HG03575 (cell line): ENCODE measurements at regions not wholly inside any gene's neighbourhood (a gene's known extent, or its start where the extent isn't known, plus 50 kb on each side); places are given as distances from the start of the nearest gene placed in this dataset.

ENCODE experiments used
- ATAC-seq: cut with Tn5 transposase; IDR thresholded peaks from one replicate; pipeline ENCODE4 v1.9.1; 2021; ENCODE audit not compliant: unreplicated experiment, insufficient number of reproducible peaks, low FRiP score; ENCODE audit errors: extremely low read depth

DNA sequence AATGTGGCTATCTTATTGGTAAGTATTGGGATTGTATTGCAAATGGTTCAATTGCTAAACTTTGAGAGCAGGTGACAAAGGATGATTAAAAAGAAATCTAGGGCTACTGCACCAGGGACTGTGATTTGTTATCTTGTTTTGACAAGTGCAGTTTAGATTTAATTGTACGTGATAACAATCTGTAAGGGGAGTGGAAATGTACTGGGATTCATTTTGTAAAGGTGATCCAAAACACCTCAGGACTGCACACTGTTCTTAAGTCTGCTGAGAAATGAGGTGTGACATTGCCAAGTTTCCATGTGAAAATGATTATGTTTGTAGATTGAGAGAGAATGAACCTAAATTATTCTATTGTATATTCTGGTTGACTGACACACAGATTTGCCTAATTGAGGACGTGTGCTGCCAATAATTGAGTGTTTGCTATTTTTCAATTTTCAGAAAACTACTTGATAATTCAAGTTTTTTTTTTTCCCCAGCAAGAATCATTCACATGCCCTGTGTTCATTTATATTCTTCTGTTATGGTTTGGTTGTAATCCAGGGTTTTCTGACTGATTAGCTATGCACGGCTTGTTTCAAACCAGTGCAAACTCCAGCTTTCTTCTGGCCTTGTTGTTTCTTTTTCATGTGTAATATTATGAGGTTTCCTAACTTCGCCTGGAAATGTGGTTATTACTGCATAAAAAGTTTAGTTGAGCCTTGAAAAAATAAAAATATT lies 308.0 kb downstream of the OLFM4 start:
- no peak for ATAC-seq

DNA sequence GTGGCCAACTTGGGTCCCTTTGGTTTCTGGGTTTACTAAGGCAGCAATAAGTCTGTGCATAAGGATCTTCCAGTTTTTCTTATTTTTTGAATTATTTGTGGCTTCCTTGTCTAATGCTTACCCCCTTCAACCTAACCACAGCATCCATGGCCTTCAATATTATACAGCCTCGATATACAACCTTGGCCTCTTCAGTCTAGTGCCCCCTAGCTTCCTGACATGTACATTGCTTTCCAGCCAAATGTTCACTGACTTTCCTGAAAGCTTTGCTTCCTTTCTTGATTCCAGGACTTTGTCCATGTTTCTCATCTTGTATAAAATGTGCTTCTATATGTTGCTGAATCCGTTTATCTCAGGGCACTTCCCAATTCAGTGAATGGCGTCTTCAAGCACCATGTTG lies 310.1 kb downstream of the OLFM4 start:
- ATAC-seq, result no peak

DNA sequence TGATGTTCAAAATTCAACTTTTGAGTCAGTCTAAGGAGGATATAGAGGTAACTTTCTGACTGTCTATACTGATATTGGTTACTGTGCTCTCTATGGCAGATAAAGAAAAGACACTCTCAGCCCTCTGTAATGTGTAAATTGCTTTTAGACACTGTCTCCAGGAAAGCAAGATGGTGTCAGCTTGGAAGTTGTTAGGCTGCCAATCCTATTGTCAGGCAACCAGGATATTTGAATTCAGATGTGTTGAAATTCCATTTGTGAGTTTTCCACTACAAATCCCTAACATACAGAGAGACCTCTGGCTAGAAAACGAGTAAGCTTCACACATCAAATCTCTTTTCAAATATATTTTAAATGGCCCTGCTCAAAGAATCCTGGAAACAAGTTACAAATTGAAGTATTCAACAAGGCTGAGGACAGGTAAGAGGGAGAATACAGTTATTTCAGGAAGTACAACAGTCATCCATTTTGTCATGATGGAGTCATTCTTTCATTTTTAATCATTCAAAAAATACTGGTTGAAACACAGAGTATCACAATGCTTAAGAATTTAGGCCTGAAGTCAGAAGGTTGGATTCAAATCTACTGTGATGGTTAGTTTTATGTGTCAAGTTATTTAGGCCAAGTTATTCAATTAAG lies 312.0 kb downstream of the OLFM4 start:
- no peak for ATAC-seq

DNA sequence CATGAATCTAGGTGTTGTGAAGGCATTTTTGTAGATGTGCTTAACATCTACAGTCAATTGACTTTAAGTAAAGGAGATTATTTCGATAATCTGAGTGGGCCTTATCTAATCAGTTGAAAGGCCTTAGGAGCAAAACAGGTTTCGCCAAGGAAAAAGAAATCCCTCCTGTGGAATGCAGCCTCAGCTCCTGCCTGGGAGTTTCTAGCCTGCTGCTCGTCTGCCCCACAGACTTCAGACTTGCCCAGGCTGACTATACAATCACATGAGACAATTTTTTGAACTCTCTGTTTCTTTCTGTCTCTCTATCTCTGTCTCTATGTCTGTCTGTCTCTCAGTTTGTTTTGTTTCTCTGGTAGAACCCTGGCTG lies 312.5 kb downstream of the OLFM4 start:
- ATAC-seq, result no peak

DNA sequence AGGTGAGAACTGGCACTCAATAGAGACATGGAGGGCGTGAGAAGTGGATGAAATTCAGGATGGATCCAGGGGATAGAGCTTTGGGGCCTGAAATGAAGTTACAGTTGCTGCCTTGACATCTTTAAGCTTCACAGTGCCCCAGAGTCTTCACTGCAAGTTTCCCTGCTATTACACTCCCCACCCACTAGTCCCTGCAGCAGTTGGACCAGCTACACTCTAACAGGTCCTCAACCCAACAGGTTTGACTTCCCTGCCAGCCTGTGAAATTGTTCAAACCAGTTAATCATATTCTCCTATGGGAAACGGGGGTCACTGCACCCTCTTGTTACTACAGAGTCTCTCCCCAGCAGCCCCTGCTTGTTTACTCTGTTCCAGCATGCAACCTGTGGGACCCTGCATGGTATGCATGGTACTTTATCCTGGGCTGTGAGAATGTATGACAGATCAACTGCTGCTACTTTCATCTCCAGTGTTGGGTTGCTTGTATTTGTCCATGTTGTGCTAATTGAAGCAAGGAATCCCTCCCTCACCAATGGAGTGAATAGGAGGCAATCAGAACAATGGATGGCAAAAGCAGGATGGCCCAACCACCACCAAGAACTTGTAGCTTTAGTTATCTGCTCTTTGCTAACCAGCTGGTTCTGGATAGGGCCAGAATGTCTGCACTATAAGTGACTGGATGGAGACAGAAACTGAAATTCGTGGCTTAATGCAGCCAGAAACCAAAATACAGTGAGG lies 314.2 kb downstream of the OLFM4 start:
- no peak for ATAC-seq

DNA sequence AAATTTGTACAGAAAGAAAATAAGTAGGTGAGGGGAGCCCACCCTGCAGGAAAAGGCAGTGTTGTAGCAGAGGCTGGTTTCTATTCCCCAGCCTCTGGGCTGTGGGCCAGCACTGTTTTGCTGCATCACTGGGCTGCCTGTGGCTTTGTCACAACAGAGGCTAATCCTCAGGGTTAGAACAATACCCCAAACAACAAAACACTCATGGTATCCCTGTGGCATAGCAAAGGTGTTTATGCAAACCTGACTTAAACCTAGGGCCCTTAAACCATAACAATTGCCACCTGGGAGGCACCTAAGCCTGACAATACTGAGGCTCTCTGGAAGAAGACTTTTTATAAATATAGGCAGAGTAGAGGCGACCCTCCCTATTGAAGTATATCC lies 314.7 kb downstream of the OLFM4 start:
- no peak for ATAC-seq

DNA sequence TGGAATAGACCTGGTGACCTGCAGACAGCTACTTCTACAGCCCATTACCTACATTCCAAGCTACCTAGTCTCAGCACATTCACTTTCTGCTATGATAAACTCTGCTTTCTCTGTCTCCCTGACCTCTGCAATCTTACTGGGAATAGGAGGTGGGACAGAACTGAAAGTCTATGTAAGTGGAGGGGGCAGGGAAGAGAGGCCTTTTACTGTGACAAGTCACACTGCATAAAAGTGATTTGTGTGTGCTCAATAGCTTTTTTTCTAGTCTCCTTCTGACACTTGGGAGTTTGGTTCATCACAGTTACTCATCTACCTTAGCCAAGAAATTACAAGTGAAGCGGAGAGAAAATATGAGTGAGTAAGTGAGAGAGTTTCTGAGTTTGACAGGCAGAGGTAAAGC lies 322.4 kb downstream of the OLFM4 start:
- ATAC-seq, result no peak

DNA sequence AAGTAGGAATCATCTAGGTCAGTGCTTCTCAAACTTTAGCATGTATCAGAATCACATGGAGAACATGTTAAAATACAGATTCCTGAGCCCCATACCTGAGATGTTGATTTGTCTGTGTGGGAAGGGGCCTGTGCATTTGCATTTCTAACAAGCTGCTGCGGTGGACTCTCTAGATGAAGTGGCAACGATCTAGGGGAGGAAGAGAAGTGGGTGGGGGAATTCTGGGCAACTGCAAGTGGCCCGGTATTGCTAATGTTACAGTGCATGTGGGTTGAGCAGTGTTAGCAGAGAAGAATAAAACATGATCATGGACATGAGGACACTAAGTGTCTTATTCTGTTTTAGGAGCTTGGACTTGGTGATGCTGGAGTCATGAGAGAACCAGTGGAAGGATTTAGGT lies 329.0 kb downstream of the OLFM4 start:
- no peak for ATAC-seq

DNA sequence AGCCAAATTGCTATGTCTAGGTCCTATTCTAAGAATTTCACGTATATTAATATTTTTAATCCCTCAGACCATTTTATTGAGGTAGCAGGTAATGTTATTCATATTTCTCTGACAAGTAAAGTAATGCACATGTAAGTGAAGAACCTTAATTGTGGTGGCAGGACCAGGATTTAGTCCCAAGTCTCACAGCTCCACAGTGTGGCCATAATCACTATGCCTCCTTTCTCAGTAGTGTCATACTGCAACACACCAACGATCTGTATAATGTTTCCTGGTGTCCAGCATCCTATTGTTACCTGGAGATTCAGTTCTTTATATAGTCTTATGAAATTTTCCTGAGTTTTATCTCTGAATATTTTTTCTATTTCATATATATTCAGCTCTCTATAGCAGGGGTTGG lies 340.3 kb downstream of the OLFM4 start:
- ATAC-seq, result no peak

DNA sequence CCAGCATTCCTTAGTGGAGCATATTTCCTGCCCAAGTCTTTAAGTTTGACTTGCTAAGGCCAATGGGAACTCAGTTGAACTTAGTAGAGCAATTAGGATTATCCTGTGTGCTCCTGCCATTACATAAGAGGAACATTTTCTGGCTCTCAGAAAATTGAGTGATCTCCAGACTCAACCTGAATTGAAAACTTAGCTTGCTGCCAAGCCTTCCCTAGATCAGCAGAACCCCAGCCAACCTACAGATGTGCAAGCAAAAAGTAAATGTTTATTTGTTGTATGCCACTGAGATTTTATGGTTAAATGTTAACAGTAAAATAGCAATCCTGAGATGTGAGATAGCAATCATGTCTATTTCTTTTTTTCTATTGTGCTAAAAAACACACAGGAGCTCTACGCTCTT lies 350.9 kb downstream of the OLFM4 start:
- no peak for ATAC-seq

DNA sequence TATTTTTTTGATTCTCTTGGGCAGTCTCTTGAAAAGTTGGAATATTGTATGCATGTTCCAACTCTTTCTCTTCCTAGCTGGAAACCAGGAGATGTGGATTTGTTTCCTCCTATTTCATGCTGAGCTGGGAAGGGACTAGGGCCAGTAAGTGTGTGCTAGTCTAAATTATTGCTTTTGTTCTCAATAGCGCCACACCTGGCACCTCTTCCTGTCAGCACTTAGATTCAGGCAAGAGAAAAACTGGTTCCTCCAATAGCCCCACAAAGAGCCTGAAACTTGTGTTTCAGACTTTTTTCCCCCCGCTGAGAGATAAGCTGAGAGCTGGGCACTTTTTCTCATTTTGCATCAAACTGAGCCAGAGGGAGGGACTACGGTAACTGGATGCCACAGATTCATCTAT lies 353.4 kb downstream of the OLFM4 start:
- no peak for ATAC-seq

DNA sequence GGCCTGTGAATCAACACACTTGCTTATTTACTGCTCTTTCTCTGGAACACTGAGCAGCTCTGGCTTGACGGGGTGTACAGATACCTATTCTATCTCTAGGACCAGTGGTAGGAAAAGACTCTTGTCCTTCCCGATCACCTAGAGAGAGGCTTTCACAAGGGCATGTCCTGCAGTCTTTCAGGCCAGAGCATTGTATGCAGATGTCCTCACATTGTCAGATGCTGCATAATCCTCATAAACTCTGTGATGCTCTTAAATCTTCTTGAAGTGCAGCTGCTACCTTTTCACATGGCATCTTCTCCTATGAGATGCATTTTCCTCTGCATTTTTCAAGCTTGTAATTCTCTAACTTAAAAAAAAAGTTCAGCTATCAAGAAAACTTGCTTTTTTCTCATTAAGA lies 369.4 kb downstream of the OLFM4 start:
- no peak for ATAC-seq

DNA sequence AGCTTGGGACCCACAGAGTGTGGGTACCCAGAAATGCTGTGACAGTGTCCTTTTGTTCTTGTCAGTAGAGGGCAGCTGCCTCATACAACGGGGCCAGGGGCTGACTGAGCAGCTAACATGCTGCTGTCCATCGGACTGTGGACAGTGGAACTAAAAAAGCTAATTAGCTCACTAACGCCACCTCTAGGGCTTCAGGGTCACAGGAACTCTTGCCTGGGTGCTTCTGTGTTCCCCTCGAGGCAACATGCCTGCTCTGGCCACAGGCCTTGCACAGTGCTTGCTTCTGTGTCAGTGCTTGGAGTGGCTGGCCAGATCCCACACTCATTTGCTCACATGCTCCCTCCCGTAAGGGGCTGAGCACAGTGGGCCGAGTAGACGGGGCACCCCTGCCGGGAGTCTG lies 377.0 kb downstream of the OLFM4 start:
- ATAC-seq, result no peak

DNA sequence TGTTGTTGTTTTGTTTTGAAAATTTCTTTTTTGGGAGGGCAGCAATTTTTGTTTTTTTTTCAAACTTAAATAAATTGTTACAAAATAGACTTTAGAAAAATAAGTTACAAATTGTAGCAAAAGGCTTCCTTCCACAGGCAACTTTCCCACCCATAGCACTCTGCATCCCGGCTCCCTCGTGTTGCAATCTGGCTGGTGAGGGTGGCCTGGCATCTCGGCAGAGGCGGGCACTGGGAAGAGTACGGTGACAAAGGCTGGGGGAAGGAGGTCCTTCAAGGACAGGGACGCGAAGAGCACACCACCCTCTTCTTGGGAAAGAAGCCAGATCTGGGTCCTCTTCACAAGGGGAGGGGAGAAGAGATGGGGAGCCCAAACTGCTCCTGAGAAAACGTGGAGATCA lies 379.7 kb downstream of the OLFM4 start:
- ATAC-seq, result no peak

DNA sequence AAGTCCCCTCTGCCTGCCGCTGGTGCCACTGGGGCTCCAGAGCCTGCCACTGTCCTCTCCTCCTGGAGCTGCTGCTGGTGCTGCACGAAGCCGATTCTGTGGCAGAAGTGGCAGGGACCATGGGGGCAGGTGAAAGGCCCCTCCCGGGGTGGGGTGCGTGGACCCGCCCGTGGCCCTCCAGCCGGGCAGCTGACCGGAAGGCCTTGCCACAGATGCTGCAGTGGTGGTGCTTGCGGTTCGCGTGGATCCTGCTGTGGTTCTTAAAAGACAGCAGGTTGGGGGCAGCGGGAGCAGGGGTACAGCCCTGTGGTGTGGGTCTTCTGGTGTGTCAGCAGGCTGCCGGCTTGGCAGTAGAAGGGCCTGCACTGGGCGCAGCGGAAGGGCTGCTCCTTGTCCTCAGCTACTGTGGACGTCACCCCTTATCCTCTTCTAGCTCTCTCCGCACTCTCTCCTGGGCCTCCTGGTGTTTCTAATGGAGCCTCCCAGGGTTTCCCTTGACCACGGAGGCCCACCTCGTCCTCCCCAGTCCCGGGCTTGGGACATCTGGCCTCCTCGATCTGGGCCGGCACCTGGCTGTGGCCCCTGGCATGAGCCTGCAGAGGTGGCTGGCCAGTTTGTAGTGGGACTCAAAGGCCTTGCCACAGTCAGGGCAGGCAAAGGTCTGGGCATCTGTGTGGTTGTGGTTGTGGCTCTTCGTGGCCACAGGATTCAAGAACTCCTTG lies 380.4 kb downstream of the OLFM4 start:
- no peak for ATAC-seq

DNA sequence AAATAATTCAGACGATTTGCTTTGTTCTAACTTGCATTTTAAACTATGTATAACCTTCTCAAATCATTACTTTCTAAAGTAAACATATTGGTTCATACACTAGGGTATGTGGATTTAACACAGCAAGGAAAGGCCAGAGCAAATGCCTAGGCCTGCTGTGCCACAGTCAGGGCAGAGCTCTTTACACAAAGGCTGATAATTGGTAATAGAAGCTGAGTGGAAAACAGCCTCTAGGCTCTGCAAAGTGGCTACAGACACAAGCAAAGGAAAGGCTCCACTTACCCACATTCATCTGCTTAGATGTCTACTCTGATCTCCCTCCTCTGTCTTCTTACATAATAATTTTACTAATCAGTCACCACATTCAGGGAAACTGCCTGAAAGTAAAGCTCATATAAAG lies 382.9 kb downstream of the OLFM4 start:
- ATAC-seq, result no peak

DNA sequence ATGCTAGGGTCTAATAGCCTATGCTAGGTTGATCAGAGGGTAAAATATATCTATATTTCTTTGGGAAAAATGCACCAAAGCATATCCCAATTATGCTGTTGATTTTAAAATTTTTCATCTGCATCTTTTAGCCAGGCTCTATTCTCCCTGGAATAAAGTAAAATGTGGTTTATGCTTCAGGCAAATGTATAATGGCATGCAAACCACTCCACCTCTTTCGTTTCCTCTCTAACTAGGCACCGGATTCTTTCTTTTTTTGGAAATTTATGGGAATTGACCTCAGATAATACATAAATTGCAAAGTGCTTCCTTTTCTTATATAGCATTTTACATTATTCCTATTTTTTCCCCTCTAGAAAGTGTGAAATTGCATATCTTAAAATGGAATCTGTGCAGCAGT lies 386.5 kb downstream of the OLFM4 start:
- ATAC-seq, result no peak

DNA sequence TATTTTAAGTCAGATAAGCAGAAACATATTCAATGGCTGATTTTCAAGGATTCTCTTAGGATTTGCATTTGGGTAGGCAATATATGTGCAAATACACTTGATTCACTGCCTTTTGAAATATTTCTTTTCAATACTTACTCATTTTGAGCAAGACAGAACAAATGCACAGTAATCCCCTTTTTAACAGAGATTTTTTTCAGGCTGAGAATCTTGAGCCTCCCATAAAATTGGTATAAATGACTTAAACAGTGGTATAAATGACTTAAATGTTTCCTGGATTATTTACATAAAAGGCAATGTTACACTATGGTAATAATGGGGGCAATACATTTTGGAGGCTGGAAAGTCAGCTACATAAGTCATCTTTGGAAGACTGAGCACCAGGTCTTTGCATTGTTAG lies 389.0 kb downstream of the OLFM4 start:
- ATAC-seq, result no peak

DNA sequence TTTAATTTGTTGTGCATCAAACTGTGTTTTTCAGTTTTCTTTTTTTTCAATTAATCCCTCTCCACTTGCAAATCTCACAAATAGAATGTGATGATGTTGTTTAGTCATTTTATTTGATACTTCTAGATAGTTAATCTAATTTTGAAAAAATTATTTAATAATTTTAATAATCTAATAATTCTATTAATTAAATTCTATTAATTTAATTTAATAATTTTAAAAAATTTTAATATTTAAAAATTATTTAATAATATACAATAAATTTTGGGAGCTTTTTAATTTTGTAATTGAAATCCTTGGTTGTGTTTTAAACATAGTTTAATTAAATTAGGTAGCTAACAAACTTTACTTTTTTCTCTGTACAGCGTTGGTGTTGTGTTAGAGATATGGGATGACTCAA lies 393.8 kb downstream of the OLFM4 start:
- no peak for ATAC-seq

DNA sequence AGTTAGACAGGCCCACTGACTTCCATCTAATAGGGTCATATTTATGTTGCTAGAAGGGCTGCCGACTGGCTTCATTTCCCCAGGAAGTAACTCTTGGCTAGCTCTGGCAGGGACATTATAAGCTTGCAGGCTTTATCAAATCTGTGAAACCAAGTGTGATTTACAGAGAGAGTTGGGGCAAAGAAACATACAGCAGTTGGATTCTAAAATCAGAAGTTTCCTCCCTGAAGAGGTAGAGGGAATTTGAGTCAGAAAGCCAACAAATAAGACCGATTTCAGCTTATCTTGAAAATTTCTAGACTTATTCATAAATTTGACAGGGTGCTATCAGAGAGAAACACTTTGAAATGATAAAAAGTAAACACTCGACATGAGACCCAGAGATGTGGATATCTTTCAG lies 407.8 kb downstream of the OLFM4 start:
- ATAC-seq, result no peak
